Activated CD4-positive, alpha-beta memory T cell treated with anti-CD3 and anti-CD28 coated beads for 36 hours (primary cell): ENCODE measurements at regions not wholly inside any gene's neighbourhood (a gene's known extent, or its start where the extent isn't known, plus 50 kb on each side); places are given as distances from the start of the nearest gene placed in this dataset.
"Not testable (repeated sequence)": the region's sequence is repeated elsewhere in the genome, so short reads cannot be mapped to it uniquely, and the experiment has no call there.

Source experiments
- CTCF ChIA-PET: fragments of 350-600 bp; sonication (Branson Sonifier 250); formaldehyde crosslinking; loops from one replicate; lab custom pipeline; 2021; ENCODE audit warnings: antibody characterized with exemption, inconsistent platforms; lab: Charles Lee
- POLR2A ChIA-PET: fragments of 350-600 bp; sonication (Branson Sonifier 250); formaldehyde crosslinking; loops from one replicate; lab custom pipeline; 2021; ENCODE audit warnings: antibody characterized with exemption; lab: Charles Lee
- DNase-seq: peaks from one replicate; pipeline ENCODE4 v3.0.0-alpha.2; 2020
- H3K27ac Mint-ChIP-seq: one replicate; pipeline ENCODE4 v1.8.0; 2021; ENCODE audit warnings: mixed read lengths
- H3K27me3 Mint-ChIP-seq: one replicate; pipeline ENCODE4 v1.8.0; 2021; ENCODE audit warnings: mixed read lengths
- H3K36me3 Mint-ChIP-seq: one replicate; pipeline ENCODE4 v1.8.0; 2021; ENCODE audit warnings: mixed read lengths
- H3K4me1 Mint-ChIP-seq: one replicate; pipeline ENCODE4 v1.8.0; 2021; ENCODE audit warnings: low read depth, mixed read lengths
- H3K4me3 Mint-ChIP-seq: one replicate; pipeline ENCODE4 v1.8.0; 2021; ENCODE audit warnings: mild to moderate bottlenecking, mixed read lengths
- H3K9me3 Mint-ChIP-seq: one replicate; pipeline ENCODE4 v1.8.0; 2021; ENCODE audit warnings: mixed read lengths
- intact Hi-C: fragments of 100-400 bp; cut with micrococcal nuclease; formaldehyde crosslinking; loops from one replicate; pipeline ENCODE4 v1.15.1; 2023

DNA sequence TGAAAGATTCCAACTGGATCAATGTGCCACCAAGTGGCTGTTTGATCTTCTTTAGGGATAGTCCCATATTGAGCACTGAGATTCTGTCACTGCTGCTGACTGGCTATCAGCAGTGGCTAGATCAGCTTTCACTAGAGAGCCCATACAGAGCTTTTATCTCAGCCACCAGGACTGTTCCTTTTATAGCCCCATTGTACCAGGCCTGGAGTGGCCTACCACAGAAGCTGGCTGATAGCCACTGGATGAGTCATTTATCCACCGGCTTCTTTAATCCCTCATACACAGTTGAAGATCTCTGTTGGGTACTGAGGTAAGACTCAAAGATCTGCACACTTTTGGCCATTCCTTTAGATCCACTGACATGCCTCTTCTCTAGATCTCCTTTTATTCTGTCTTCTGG lies 1101.1 kb downstream of the SORCS3 start:
- Mint-ChIP-seq H3K27me3 (no peaks in the 10 kb centered on the region), H3K4me1 (no peaks in the 10 kb centered on the region), H3K9me3 (peaks cover 5% of the 10 kb centered on the region), H3K36me3 (no peaks in the 10 kb centered on the region), H3K4me3 (no peak overlapping the region), H3K27ac (no peak overlapping the region)
- no peak for DNase-seq
- POLR2A ChIA-PET, result no interaction called here
- intact Hi-C loops, result no loop called here
- CTCF ChIA-PET, result no interaction called here

DNA sequence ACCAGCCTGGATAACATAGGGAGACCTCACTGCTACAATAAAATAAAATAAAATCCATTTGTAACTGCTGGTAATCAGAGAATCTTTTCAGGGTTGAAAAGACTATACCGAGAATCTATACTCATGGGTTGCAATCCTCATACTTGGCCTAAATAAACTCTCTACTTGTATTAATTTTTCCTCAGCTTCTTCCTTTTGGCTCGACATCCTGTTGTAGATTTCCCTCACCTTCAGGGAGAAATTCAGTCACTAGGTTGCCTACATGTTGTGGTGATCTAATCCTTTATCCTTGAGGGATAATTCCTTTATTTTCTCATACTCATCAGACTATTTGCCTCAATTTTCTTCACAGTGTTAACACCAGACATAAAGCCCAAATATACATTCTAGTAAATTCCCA lies 1093.4 kb downstream of the SORCS3 start:
- CTCF ChIA-PET, result no interaction called here
- no peak overlapping the region for H3K27ac Mint-ChIP-seq
- intact Hi-C loops, result no loop called here
- POLR2A ChIA-PET, result no interaction called here
- H3K36me3 Mint-ChIP-seq, result no peaks in the 10 kb centered on the region
- H3K4me1 Mint-ChIP-seq, result no peaks in the 10 kb centered on the region
- H3K4me3 Mint-ChIP-seq, result no peak overlapping the region
- no peak for DNase-seq
- no peaks in the 10 kb centered on the region for H3K27me3 Mint-ChIP-seq
- H3K9me3 Mint-ChIP-seq, result no peaks in the 10 kb centered on the region

DNA sequence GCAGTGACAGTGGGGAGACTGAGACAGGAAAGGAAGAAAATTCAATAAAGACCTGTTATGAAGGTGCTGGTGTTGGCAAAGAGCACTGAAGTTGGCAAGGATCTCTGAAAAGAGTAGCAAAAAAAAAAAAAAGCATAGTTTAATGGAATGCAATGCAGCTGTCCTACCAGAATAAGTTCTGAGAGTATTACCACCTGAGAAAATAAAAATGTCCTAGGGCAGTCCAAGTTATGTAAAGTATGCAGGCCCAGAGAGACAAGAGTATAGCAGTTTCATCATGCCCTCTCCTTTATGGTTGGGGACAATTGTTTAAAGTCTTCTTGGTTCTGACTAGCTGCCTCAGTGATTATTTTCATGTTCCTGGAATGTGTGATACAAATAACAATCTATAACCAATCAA lies 1092.8 kb downstream of the SORCS3 start:
- POLR2A ChIA-PET, result no interaction called here
- H3K27me3 Mint-ChIP-seq, result no peaks in the 10 kb centered on the region
- H3K4me3 Mint-ChIP-seq, result no peak overlapping the region
- DNase-seq, result no peak
- H3K36me3 Mint-ChIP-seq, result no peaks in the 10 kb centered on the region
- no peak overlapping the region for H3K27ac Mint-ChIP-seq
- H3K9me3 Mint-ChIP-seq, result peaks cover under 1% of the 10 kb centered on the region
- CTCF ChIA-PET, result no interaction called here
- H3K4me1 Mint-ChIP-seq, result no peaks in the 10 kb centered on the region
- intact Hi-C loops, result no loop called here

DNA sequence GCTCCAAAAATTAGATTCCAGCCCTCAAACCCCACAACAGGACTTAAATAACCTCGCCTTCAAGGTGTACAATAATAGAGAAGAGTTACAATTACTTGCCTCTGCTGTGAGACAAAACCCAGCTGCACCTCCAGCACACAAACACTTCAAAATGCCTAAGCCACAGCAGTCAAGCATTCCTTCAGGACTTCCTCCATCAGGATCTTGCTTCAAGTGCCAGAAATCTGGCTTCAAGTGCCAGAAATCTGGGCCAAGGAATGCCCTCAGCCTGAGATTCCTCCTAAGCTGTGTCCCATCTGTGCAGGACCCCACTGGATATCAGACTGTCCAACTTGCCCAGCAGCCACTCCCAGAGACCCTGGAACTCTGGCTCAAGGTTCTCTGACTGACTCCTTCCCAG lies 1088.3 kb downstream of the SORCS3 start:
- H3K27me3 Mint-ChIP-seq, result no peaks in the 10 kb centered on the region
- intact Hi-C loops, result no loop called here
- no peak overlapping the region for H3K27ac Mint-ChIP-seq
- no peak overlapping the region for H3K4me3 Mint-ChIP-seq
- H3K9me3 Mint-ChIP-seq, result peaks cover 11% of the 10 kb centered on the region
- H3K36me3 Mint-ChIP-seq, result no peaks in the 10 kb centered on the region
- POLR2A ChIA-PET, result no interaction called here
- CTCF ChIA-PET, result no interaction called here
- H3K4me1 Mint-ChIP-seq, result no peaks in the 10 kb centered on the region
- no peak for DNase-seq

DNA sequence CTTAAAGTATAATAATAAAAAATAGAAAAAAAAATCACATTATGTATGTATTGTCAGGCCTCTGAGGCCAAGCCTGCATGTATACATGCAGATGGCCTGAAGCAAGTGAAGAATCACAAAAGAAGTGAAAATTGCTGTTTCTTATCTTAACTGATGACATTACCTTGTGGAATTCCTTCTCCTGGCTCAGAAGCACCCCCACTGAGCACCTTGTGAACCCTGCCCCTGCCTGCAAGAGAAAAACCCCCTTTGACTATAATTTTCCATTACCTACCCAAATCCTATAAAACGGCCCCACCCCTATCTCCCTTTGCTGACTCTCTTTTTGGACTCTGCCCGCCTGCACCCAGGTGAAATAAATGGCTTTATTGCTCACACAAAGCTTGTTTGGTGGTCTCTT lies 1086.5 kb downstream of the SORCS3 start:
- POLR2A ChIA-PET, H3K27ac Mint-ChIP-seq, CTCF ChIA-PET, H3K36me3 Mint-ChIP-seq, intact Hi-C loops, H3K4me3 Mint-ChIP-seq, H3K27me3 Mint-ChIP-seq, DNase-seq, H3K4me1 Mint-ChIP-seq: not testable (repeated sequence)
- peaks cover 11% of the 10 kb centered on the region for H3K9me3 Mint-ChIP-seq

DNA sequence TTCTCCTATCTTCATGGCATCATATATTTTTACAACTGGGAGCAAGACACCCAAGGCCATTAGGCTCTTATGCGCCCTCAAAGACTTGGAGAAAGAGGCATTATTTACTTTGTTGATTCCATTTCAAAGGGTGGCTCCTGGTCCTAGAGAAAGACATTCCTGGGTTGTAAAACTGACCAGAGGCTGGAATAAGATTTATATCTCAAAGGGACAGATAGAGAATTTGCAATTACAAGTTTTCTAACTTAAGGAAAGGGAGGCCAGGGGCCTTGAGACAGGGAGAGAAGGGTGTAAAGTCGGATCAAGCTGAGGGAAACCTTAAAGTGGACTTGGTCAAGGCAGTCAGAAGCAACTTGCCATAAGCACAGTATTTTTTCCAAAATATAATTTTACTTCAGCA lies 1086.0 kb downstream of the SORCS3 start:
- Mint-ChIP-seq H3K36me3 (no peaks in the 10 kb centered on the region), H3K4me1 (no peaks in the 10 kb centered on the region), H3K27ac (no peak overlapping the region), H3K9me3 (peaks cover 11% of the 10 kb centered on the region), H3K27me3 (no peaks in the 10 kb centered on the region), H3K4me3 (no peak overlapping the region)
- CTCF ChIA-PET, result no interaction called here
- intact Hi-C loops, result no loop called here
- no peak for DNase-seq
- POLR2A ChIA-PET, result no interaction called here

DNA sequence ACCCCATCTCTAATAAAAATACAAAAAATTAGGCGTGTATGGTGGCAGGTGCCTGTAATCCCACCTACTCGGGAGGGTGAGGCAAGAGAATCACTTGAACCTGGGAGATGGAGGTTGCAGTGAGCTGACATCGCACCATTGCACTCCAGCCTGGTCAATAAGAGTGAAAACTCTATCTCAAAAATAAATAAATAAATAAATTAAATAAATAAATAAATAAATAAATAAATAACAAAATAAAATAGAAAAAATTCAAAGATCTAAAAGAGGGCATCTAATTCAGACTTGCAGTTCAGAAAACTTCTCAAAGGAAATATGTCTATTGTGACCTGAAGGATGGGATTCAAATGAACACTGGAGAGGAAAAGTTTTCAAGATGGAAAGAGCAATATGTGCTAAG lies 1085.1 kb downstream of the SORCS3 start:
- Mint-ChIP-seq H3K27me3 (no peaks in the 10 kb centered on the region), H3K36me3 (no peaks in the 10 kb centered on the region), H3K4me1 (no peaks in the 10 kb centered on the region), H3K4me3 (no peak overlapping the region), H3K27ac (no peak overlapping the region), H3K9me3 (peaks cover 11% of the 10 kb centered on the region)
- ChIA-PET CTCF (no interaction called here), POLR2A (no interaction called here)
- intact Hi-C loops, result no loop called here
- no peak for DNase-seq

DNA sequence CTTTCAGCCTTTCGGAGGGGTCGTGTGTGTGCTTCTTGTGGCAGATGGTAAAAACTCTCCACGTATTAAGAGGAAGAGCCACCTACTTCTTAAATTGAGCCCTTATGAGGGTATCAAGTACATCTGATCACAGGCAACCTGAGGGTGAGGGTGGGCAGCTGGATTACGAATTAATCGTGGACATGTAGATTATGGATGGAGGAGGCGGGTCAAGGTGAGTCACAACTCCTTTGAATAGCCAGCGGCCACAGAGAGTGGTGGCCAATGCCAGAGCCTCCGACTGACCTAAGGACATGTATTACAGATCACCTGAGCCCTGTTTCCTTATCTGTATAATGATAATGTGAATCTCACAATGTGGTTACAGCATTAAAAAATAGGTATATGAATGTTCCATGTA lies 1083.9 kb downstream of the SORCS3 start:
- intact Hi-C loops, result no loop called here
- Mint-ChIP-seq H3K4me1 (no peaks in the 10 kb centered on the region), H3K36me3 (no peaks in the 10 kb centered on the region), H3K4me3 (no peak overlapping the region), H3K9me3 (peaks cover 11% of the 10 kb centered on the region), H3K27me3 (no peaks in the 10 kb centered on the region), H3K27ac (no peak overlapping the region)
- DNase-seq, result no peak
- ChIA-PET POLR2A (no interaction called here), CTCF (no interaction called here)

DNA sequence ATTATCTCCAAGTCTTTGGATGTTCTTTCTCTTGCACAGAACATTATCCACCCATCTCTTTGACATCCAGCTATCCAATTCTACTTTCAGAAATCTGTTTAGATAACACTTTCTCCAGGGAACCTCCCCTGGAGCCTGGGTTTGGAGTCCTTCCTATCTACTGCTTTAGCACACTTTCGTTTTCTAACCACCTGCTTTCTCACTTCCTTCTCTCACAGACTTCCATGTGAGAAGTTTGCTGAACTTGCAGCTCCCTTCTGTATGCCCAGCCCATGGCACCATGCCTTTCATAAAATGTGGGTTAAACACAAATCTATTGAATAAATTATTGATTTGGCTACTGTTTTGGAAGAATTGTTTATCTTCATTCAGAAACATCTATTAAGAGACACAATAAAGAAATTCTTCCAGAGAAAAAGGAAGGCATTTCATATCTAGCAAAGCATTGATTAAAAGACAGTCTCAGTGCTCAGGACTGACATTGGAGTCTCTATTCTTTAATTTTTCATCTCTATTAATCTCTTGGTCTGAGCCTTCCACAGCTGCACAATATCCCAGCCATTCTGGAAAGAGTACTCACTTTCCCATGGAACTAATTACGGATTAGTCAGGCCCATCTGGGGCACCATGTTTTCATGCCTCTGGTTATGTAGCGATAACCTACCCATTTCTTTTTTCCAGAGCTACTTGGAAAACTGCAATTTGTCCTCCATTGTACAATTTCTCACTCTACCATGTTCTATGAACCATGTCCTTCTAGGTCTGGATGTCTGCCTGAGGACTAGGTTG lies 1077.3 kb downstream of the SORCS3 start:
- intact Hi-C loops, result no loop called here
- Mint-ChIP-seq H3K4me1 (no peaks in the 10 kb centered on the region), H3K27ac (no peak overlapping the region), H3K27me3 (no peaks in the 10 kb centered on the region), H3K36me3 (no peaks in the 10 kb centered on the region), H3K4me3 (no peak overlapping the region), H3K9me3 (peaks cover 5% of the 10 kb centered on the region)
- ChIA-PET POLR2A (no interaction called here), CTCF (no interaction called here)
- no peak for DNase-seq

DNA sequence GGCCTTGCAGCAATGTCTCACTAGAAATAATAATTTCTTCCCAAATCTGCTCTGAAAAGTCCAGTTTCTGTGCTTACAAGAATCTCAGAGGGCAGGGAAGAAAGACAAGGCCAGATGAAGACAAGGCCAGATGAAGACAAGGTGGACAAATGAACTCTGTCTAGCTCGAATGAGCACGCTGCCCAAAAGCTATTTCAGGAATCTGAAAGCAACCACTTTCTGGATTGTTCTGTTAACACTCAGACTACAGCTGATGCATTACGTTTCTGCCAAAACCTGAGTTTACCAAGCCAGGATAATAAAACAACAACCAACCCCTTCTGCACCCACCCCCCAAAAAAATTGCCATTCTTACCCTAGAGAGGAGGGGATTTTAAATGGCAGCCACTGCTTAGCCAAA lies 1073.6 kb downstream of the SORCS3 start:
- Mint-ChIP-seq H3K9me3 (peaks cover 10% of the 10 kb centered on the region), H3K27ac (no peak overlapping the region), H3K4me1 (no peaks in the 10 kb centered on the region), H3K4me3 (no peak overlapping the region), H3K27me3 (no peaks in the 10 kb centered on the region), H3K36me3 (no peaks in the 10 kb centered on the region)
- ChIA-PET CTCF (no interaction called here), POLR2A (no interaction called here)
- intact Hi-C loops, result no loop called here
- DNase-seq, result no peak

DNA sequence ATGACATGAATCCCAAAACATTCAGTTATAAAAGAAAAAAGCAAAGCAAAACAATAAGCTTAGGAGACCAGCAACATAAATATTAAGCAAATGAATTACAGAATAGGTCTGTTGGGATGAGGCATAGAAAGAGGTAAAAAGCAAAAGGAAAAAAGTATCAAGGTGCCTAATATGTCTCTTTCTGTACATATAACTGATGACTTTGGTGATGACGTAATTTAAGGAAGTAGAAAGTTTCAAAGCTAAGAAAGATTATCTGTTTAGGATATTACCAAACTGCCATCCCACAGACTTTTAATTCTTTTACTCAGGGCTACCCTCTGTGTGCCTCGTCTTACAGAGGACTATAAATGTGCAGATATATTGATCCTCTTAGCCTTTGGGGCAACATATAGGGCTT lies 1066.5 kb downstream of the SORCS3 start:
- no peak overlapping the region for H3K4me3 Mint-ChIP-seq
- no peak for DNase-seq
- no peaks in the 10 kb centered on the region for H3K4me1 Mint-ChIP-seq
- H3K36me3 Mint-ChIP-seq, result no peaks in the 10 kb centered on the region
- no peaks in the 10 kb centered on the region for H3K27me3 Mint-ChIP-seq
- intact Hi-C loops, result no loop called here
- no peak overlapping the region for H3K27ac Mint-ChIP-seq
- ChIA-PET POLR2A (no interaction called here), CTCF (interaction anchor here (0.5 kb wide), 1 partner anchor 142 kb away, joined by 3 read pairs; no protein-coding TSS in a partner anchor)
- H3K9me3 Mint-ChIP-seq, result peaks cover 12% of the 10 kb centered on the region

DNA sequence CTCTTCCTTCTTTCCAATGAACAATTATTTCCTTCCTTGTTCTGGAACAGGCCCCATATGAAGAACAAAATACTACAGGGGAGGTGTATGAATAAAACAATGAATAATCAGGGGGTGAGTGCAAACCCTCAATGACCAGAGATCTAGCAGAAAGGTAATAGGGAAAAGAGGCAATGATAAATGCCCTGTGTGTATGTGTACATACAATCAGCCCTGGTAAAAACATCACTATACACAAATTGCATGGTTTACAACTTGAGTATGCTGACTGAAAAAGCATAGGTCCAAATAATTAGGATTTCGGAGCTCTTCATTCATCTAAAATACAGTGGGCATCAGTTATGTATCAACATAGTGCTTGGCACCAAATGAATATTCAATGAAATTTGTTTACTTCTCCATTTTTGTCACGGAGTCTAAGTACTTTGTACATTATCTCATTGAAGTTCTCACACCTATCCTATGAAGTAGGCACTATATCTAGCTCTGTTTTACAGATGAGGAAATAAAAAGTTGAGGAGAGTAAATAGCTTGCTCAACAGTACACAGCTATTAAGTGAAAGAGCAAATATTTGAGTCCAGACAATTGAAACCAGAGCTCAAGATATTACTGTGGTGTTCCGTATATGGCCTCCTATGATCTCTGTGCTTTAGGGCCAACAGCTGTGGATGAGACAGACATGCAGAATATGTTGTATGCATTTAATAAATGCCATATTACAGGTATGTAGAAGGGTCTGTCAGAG lies 1065.4 kb downstream of the SORCS3 start:
- H3K27ac Mint-ChIP-seq, result no peak overlapping the region
- POLR2A ChIA-PET, result no interaction called here
- DNase-seq, result no peak
- peaks cover 12% of the 10 kb centered on the region for H3K9me3 Mint-ChIP-seq
- intact Hi-C loops, result no loop called here
- CTCF ChIA-PET, result no interaction called here
- H3K36me3 Mint-ChIP-seq, result no peaks in the 10 kb centered on the region
- H3K4me1 Mint-ChIP-seq, result no peaks in the 10 kb centered on the region
- H3K27me3 Mint-ChIP-seq, result no peaks in the 10 kb centered on the region
- H3K4me3 Mint-ChIP-seq, result no peak overlapping the region

DNA sequence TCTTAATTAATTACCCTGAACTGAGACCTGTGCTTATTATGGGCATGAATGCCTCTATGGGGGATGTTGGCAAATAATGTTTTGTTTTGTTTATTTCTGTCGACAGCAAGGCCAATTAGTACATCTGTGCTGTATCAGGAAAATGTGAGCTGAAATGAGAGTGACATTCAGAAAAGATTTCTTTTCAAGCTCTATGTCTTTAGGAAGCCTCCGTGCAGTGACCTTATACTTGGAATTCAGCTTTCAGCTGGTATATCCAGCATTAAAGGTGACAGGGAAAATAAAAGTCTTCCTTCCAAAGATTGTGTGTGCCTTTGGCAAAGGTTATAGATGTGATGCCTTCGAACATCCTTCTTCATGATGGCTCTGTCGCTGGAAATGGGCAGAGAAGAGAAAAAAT lies 1061.1 kb downstream of the SORCS3 start:
- Mint-ChIP-seq H3K4me3 (no peak overlapping the region), H3K27ac (no peak overlapping the region), H3K27me3 (no peaks in the 10 kb centered on the region), H3K36me3 (no peaks in the 10 kb centered on the region), H3K4me1 (no peaks in the 10 kb centered on the region), H3K9me3 (peaks cover 3% of the 10 kb centered on the region)
- no peak for DNase-seq
- ChIA-PET CTCF (no interaction called here), POLR2A (interaction anchor here (0.6 kb wide), 1 partner anchor 116 kb away, joined by 3 read pairs; no protein-coding TSS in a partner anchor)
- intact Hi-C loops, result no loop called here
